Right lobe of liver (tissue), 6 donors: ENCODE measurements at regions not wholly inside any gene's neighbourhood (a gene's known extent, or its start where the extent isn't known, plus 50 kb on each side); places are given as distances from the start of the nearest gene placed in this dataset.

Source experiments
- ATAC-seq, 4 donors: fragments of 200-7000 bp; cut with Tn5 transposase; one replicate each; pipeline ENCODE4 v1.9.1; 2020; ENCODE audit warnings: mild to moderate bottlenecking in 4 of 4, moderate library complexity in 4 of 4
- DNase-seq, 3 donors: peaks; one replicate each; pipeline ENCODE4 v3.0.0-alpha.2; 2020
- H3K27ac ChIP-seq, 3 donors: fragments of 200-600 bp; one replicate each; pipeline ENCODE4 v1.8.0; 2022
- H3K27me3 ChIP-seq, 2 donors: fragments of 200-600 bp; one replicate each; pipeline ENCODE4 v1.8.0; 2022
- H3K36me3 ChIP-seq, 4 donors: fragments of 200-600 bp; sonication (generic) in 1 of 4; one replicate each; pipeline versions ENCODE4 v1.5.1 to v1.8.0; 2017 to 2022; ENCODE audit warnings: control low read depth in 1 of 4
- H3K4me1 ChIP-seq, 4 donors: fragments of 200-600 bp; sonication (generic) in 1 of 4; one replicate each; pipeline versions ENCODE4 v1.5.1 to v1.8.0; 2017 to 2022; ENCODE audit warnings: control low read depth in 1 of 4
- H3K4me3 ChIP-seq, 3 donors: fragments of 200-600 bp; one replicate each; pipeline ENCODE4 v1.8.0; 2022
- H3K9me3 ChIP-seq, 4 donors: fragments of 200-600 bp; sonication (generic) in 1 of 4; one replicate each; pipeline versions ENCODE4 v1.5.1 to v1.8.0; 2017 to 2022; ENCODE audit warnings: control low read depth in 1 of 4
- POLR2A ChIP-seq: fragments of 450-650 bp; IDR thresholded peaks from one replicate; pipeline ENCODE4 v1.6.1; 2017; ENCODE audit warnings: antibody characterized with exemption, mild to moderate bottlenecking
- WGBS: methylation state at CpG from one replicate; pipeline ENCODE4 v1.1.6; 2018; ENCODE audit warnings: low coverage, low lambda C conversion rate; ENCODE audit not compliant: insufficient coverage; ENCODE audit errors: missing lambda C conversion rate; 5-methylcytosine and 5-hydroxymethylcytosine counted together
- intact Hi-C, 2 donors: fragments of 100-400 bp; cut with DNase I; formaldehyde crosslinking; loops; one replicate each; pipeline versions ENCODE4 v1.11.2 to v1.14.1; 2022
- TF ChIP-seq, protein P1 (sequence below), 4 donors: fragments of 200-600 bp in 3 of 4; fragments of 450-650 bp in 1 of 4; IDR thresholded peaks; one replicate each; pipeline versions ENCODE4 v1.5.1 to v1.8.0; 2016 to 2022; ENCODE audit warnings: antibody characterized with exemption in 4 of 4, mild to moderate bottlenecking in 2 of 4
- donor health status: DM: no; HTN: yes; CAD: no.
- donor health status: DM: no; HTN: no; CAD: no.
- donor health status: DM: no; HTN: no; CAD: no.
- donor health status: DM: no; HTN: yes; CAD: no.
- donor health status: DM: no; HTN: yes; CAD: no.

DNA sequence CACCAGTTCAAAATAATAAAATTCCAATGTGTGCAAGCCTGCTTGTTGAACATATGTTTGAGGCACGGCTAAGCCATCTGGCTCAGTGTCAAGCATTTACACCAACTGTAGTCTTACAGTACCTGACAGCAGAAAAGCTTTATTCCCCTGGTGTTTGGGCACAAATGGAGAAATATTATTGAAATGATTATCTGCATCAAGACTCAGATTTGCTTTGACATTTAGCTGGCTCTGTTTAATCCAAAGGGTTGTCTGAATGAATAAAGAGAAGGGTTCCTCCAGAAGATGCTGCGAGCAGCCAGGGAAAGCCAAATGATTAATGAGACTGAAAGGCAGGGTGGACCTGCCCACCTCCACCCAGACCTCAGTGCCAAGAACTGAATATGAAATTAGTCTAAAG, 393.2 kb upstream of the GALNT5 start:
- intact Hi-C loops = no loop called here
- DNase-seq = no peak
- Histone ChIP-seq H3K27ac (no peak overlapping the region), H3K36me3 (no peaks in the 10 kb centered on the region), H3K4me3 (no peak overlapping the region), H3K27me3 (no peaks in the 10 kb centered on the region), H3K9me3 (no peaks in the 10 kb centered on the region), H3K4me1 (no peaks in the 10 kb centered on the region)
- TF ChIP-seq, protein P1, sequence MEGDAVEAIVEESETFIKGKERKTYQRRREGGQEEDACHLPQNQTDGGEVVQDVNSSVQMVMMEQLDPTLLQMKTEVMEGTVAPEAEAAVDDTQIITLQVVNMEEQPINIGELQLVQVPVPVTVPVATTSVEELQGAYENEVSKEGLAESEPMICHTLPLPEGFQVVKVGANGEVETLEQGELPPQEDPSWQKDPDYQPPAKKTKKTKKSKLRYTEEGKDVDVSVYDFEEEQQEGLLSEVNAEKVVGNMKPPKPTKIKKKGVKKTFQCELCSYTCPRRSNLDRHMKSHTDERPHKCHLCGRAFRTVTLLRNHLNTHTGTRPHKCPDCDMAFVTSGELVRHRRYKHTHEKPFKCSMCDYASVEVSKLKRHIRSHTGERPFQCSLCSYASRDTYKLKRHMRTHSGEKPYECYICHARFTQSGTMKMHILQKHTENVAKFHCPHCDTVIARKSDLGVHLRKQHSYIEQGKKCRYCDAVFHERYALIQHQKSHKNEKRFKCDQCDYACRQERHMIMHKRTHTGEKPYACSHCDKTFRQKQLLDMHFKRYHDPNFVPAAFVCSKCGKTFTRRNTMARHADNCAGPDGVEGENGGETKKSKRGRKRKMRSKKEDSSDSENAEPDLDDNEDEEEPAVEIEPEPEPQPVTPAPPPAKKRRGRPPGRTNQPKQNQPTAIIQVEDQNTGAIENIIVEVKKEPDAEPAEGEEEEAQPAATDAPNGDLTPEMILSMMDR (IDR thresholded peaks at IDR 0.05) = no peak
- no peak for TF ChIP-seq POLR2A
- 59% methylated on average over 2 of the region's 2 CpGs for WGBS
- no peak for ATAC-seq

DNA sequence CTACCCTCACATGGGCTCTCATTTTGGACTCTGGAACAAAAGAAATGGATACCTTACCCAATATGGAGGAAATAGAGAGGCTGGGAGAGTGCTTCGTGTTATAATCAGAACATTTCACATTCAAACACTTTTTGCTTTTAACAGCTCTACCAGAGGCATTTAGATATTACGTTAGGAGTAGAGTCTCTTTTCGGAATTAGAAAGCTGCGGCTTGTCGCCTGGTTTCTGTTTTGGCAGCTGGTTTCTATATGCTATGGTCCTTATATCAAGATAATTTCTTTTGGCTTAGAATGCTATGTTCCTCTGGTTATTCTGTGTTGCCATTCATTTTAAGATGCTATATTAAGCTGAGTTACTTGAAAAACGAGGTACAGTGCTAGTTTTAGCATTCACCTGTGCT, 392.8 kb upstream of the GALNT5 start:
- Histone ChIP-seq H3K27me3 (no peaks in the 10 kb centered on the region), H3K9me3 (no peaks in the 10 kb centered on the region), H3K36me3 (no peaks in the 10 kb centered on the region), H3K27ac (no peak overlapping the region), H3K4me3 (no peak overlapping the region), H3K4me1 (no peaks in the 10 kb centered on the region)
- intact Hi-C loops = no loop called here
- DNase-seq = no peak
- TF ChIP-seq, protein P1 (IDR thresholded peaks at IDR 0.05) = no peak
- TF ChIP-seq POLR2A = no peak
- 64% methylated on average over 6 of the region's 6 CpGs for WGBS
- ATAC-seq = no peak

DNA sequence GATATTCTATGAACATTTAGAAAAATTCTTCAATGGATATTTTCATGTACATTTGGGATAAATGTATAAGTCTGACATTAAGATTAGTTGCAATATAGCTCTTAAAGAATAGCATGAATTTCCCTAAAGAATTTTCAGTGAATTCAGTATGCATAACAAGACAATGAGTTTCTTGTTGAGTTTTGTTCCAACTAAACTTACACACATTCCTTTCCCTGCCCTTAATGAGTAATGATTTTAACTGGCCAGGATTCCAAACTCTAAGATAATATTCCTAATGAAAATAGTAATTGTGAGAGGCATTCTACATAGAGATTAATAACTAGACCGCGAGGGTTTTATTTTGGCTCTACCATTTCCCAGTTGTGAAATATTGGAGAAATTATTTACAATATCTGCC, 390.3 kb upstream of the GALNT5 start:
- intact Hi-C loops = no loop called here
- TF ChIP-seq POLR2A = no peak
- TF ChIP-seq, protein P1 (IDR thresholded peaks at IDR 0.05) = no peak
- Histone ChIP-seq H3K4me1 (no peaks in the 10 kb centered on the region), H3K4me3 (no peak overlapping the region), H3K27ac (no peak overlapping the region), H3K36me3 (no peaks in the 10 kb centered on the region), H3K27me3 (no peaks in the 10 kb centered on the region), H3K9me3 (no peaks in the 10 kb centered on the region)
- WGBS = 78% methylated on average over 2 of the region's 2 CpGs
- DNase-seq = no peak
- ATAC-seq = no peak

DNA sequence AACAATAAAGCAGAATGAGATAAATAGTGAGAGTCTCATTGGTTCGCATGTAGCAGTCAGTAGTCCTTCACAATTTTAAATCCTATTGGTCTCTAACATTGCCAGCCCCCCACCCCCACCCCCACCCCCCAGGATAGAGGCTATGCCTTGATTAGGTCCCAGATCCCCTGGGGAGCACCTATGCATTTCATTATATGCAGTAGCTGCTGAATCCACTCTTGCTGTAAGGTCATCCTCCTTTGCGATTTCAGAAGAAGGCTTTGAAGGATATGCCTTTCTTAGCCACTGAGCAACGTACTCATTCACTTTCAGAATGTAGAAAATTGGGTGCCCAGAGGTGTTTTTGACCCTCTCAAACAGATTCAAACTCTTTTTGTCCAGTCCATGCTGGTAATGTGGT, 382.8 kb upstream of the GALNT5 start:
- Histone ChIP-seq H3K9me3 (no peaks in the 10 kb centered on the region), H3K36me3 (no peaks in the 10 kb centered on the region), H3K27me3 (no peaks in the 10 kb centered on the region), H3K4me3 (no peak overlapping the region), H3K4me1 (no peaks in the 10 kb centered on the region), H3K27ac (no peak overlapping the region)
- WGBS = 34% methylated on average over 3 of the region's 3 CpGs
- intact Hi-C loops = no loop called here
- TF ChIP-seq, protein P1 (IDR thresholded peaks at IDR 0.05) = no peak
- TF ChIP-seq POLR2A = no peak
- DNase-seq (no peak), ATAC-seq (no peak)

DNA sequence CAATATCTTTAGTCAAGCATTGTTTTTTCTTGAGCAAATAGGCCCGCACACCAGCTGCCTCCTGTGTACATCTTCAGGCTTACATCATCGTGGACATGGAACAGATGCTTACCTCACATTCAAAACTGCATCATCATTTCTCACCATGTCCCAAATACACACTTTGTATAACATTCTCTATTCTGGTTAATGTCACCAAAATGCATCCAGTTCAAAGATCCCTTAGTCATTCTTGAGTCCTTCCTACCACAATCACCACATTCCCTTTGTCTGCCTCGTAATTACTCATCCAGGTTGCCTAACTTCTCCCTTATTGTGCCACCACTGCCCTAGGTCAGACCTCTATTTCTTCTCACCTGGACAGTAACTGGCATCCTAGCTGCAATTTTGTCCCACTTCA, 373.7 kb upstream of the GALNT5 start:
- Histone ChIP-seq H3K36me3 (no peaks in the 10 kb centered on the region), H3K4me1 (no peaks in the 10 kb centered on the region), H3K27ac (no peak overlapping the region), H3K4me3 (no peak overlapping the region), H3K27me3 (no peaks in the 10 kb centered on the region), H3K9me3 (no peaks in the 10 kb centered on the region)
- intact Hi-C loops = no loop called here
- no peak for DNase-seq
- TF ChIP-seq, protein P1 (IDR thresholded peaks at IDR 0.05) = no peak
- no peak for TF ChIP-seq POLR2A
- no peak for ATAC-seq
- WGBS = 78% methylated on average over 2 of the region's 3 CpGs
